SU-DHL-6 (cell line): ENCODE measurements at regions not wholly inside any gene's neighbourhood (a gene's known extent, or its start where the extent isn't known, plus 50 kb on each side); places are given as distances from the start of the nearest gene placed in this dataset.

Source experiments
- EZH2phosphoT487 ChIP-seq: fragments of 200-600 bp; sonication (generic), shearing (Covaris generic); conservative IDR thresholded peaks from 2 replicates; pipeline ENCODE4 v1.6.1; 2018; ENCODE audit warnings: mild to moderate bottlenecking, antibody characterized with exemption, low read length, moderate library complexity, mixed read lengths
- TF ChIP-seq, protein P1 (sequence below): fragments of 200-600 bp; sonication (generic); IDR thresholded peaks from one replicate; pipeline ENCODE4 v1.5.1; 2017; ENCODE audit warnings: antibody characterized with exemption, mild to moderate bottlenecking, low read length, moderate library complexity; ENCODE audit not compliant: insufficient read depth, poor library complexity, severe bottlenecking

DNA sequence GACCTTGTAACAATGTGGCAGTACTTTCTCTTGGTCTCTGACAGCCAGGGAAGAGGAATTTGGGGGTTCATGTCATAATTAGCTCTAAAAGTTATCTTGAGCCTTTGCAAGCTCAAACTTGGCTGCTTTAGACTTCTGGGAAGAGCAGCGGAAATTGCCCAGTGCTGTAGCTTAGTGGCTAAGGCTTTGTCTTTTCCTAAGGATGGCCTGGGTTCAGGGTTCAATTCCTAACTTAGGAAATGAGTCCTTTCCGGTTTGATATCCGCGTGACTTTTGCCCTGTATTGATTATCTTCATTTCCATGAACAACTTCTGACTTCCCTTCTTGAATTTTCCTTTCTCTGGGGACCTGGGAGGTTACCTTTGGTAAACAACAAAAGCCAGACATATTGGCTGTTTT, 961.0 kb downstream of the CNTNAP5 start:
- no peak for TF ChIP-seq EZH2phosphoT487
- TF ChIP-seq, protein P1, sequence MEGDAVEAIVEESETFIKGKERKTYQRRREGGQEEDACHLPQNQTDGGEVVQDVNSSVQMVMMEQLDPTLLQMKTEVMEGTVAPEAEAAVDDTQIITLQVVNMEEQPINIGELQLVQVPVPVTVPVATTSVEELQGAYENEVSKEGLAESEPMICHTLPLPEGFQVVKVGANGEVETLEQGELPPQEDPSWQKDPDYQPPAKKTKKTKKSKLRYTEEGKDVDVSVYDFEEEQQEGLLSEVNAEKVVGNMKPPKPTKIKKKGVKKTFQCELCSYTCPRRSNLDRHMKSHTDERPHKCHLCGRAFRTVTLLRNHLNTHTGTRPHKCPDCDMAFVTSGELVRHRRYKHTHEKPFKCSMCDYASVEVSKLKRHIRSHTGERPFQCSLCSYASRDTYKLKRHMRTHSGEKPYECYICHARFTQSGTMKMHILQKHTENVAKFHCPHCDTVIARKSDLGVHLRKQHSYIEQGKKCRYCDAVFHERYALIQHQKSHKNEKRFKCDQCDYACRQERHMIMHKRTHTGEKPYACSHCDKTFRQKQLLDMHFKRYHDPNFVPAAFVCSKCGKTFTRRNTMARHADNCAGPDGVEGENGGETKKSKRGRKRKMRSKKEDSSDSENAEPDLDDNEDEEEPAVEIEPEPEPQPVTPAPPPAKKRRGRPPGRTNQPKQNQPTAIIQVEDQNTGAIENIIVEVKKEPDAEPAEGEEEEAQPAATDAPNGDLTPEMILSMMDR, result no peak
